GM12878 (cell line): ENCODE measurements at regions not wholly inside any gene's neighbourhood (a gene's known extent, or its start where the extent isn't known, plus 50 kb on each side); places are given as distances from the start of the nearest gene placed in this dataset.

Experiments
- ATAC-seq: fragments of 200-7000 bp; cut with Tn5 transposase; 3 replicates; pipeline ENCODE4 v1.9.1; 2020; ENCODE audit warnings: mild to moderate bottlenecking, moderate library complexity
- BruUV-seq: library from RNA; stranded (reverse); fragments of 400-500 nt; replicated peaks from 2 replicates; lab custom pipeline; 2021; lab: Mats Ljungman, UMichigan
- CTCF ChIA-PET: fragments of 300-600 bp; sonication (Branson Sonifier 250); formaldehyde crosslinking; extraction: SDS; loops from one replicate; lab custom pipeline; 2021; ENCODE audit warnings: inconsistent platforms; lab: Yijun Ruan, JAX
- POLR2A ChIA-PET: fragments of 350-600 bp; formaldehyde crosslinking; extraction: SDS; loops from one replicate; lab custom pipeline; 2021; ENCODE audit warnings: inconsistent platforms; lab: Charles Lee
- RAD21 ChIA-PET: fragments of 300-600 bp; sonication (Branson Sonifier 250); formaldehyde crosslinking; loops from one replicate; lab custom pipeline; 2023; ENCODE audit warnings: antibody characterized with exemption; ENCODE audit not compliant: unreplicated experiment; lab: Charles Lee
- SMC1A ChIA-PET: fragments of 300-600 bp; sonication (Branson Sonifier 250); formaldehyde crosslinking; loops from one replicate; lab custom pipeline; 2023; ENCODE audit not compliant: unreplicated experiment, uncharacterized antibody; lab: Charles Lee
- DNase-seq: peaks from one replicate; pipeline ENCODE4 v3.0.0-alpha.2; 2011; ENCODE audit warnings: low read depth, low spot score
- FAIRE-seq: peaks from 3 replicates; lab custom pipeline; 2011; peaks lifted over from hg19 to GRCh38; lab: Jason Lieb, UNC
- H2AFZ ChIP-seq: 2 replicates; pipeline ENCODE4 v1.6.0; 2011; ENCODE audit warnings: low read depth, low read length, control low read depth; ENCODE audit not compliant: control insufficient read depth
- H3K27ac ChIP-seq: 2 replicates; pipeline ENCODE4 v1.5.1; 2011; ENCODE audit warnings: control low read depth; ENCODE audit not compliant: control insufficient read depth, insufficient read depth
- H3K27me3 ChIP-seq, 2 experiments: replicated peaks in 1 of 2; 2 replicates each; pipeline versions ENCODE4 v1.6.0 to v1.6.1; 2011; ENCODE audit warnings: low read length in 1 of 2; ENCODE audit not compliant: control insufficient read depth in 2 of 2, insufficient read depth in 2 of 2
- H3K36me3 ChIP-seq, 2 experiments: 2 replicates each; pipeline ENCODE4 v1.5.1; 2011; ENCODE audit warnings: low read length in 1 of 2; ENCODE audit not compliant: control insufficient read depth in 2 of 2, insufficient read depth in 2 of 2
- H3K4me1 ChIP-seq: 2 replicates; pipeline ENCODE4 v1.6.1; 2011; ENCODE audit warnings: mild to moderate bottlenecking, low read length, moderate library complexity, mixed read lengths; ENCODE audit not compliant: control insufficient read depth, insufficient read depth
- H3K4me2 ChIP-seq: 2 replicates; pipeline ENCODE4 v1.6.0; 2011; ENCODE audit warnings: control low read depth; ENCODE audit not compliant: control insufficient read depth, insufficient read depth
- H3K4me3 ChIP-seq: fragments of 200-600 bp; sonication (generic); 2 replicates; pipeline ENCODE4 v1.5.1; 2016
- H3K79me2 ChIP-seq: 2 replicates; pipeline ENCODE4 v1.6.0; 2011; ENCODE audit warnings: low read length; ENCODE audit not compliant: control insufficient read depth, insufficient read depth
- H3K9ac ChIP-seq: 2 replicates; pipeline ENCODE4 v1.8.0; 2011; ENCODE audit warnings: low read length, control low read depth, mixed read lengths; ENCODE audit not compliant: control insufficient read depth, insufficient read depth
- H3K9me3 ChIP-seq: replicated peaks from 3 replicates; pipeline ENCODE4 v1.5.1; 2011; ENCODE audit warnings: mild to moderate bottlenecking, low read length; ENCODE audit not compliant: control insufficient read depth, insufficient read depth
- H4K20me1 ChIP-seq: 2 replicates; pipeline ENCODE4 v1.6.0; 2011; ENCODE audit not compliant: control insufficient read depth, insufficient read depth
- HCFC1 ChIP-seq: fragments of 150-350 bp; IDR thresholded peaks from 2 replicates; pipeline ENCODE4 v1.6.1; 2014; ENCODE audit warnings: low read length
- IKZF1 ChIP-seq: fragments of 450-650 bp; conservative IDR thresholded peaks from 2 replicates; pipeline ENCODE4 v1.6.1; 2017; ENCODE audit warnings: antibody characterized with exemption, mild to moderate bottlenecking
- NKRF ChIP-seq: fragments of 450-650 bp; conservative IDR thresholded peaks from 2 replicates; pipeline ENCODE4 v1.6.1; 2017; ENCODE audit warnings: mild to moderate bottlenecking, moderate library complexity
- NR2F1 ChIP-seq: fragments of 450-650 bp; conservative IDR thresholded peaks from 2 replicates; pipeline ENCODE4 v1.6.1; 2017; ENCODE audit warnings: mild to moderate bottlenecking
- WGBS: methylation state at CpG from one replicate; pipeline ENCODE4 v1.1.6; 2016; ENCODE audit warnings: low lambda C conversion rate; ENCODE audit not compliant: insufficient replicate concordance, insufficient coverage; ENCODE audit errors: missing lambda C conversion rate; 5-methylcytosine and 5-hydroxymethylcytosine counted together
- in situ Hi-C: fragments of 300-500 bp; cut with MboI; formaldehyde crosslinking; loops from 9 replicates; pipeline ENCODE4 v1.14.3; 2018; ENCODE audit warnings: mixed read lengths
- intact Hi-C: fragments of 100-400 bp; cut with micrococcal nuclease; formaldehyde crosslinking; loops from one replicate; pipeline ENCODE4 v1.14.2; 2022; ENCODE audit not compliant: unreplicated experiment

- Histone ChIP-seq H3K36me3 (no peaks in the 10 kb centered on the region), H4K20me1 (no peaks in the 10 kb centered on the region), H3K4me2 (no peak overlapping the region), H3K79me2 (no peaks in the 10 kb centered on the region), H2AFZ (no peak overlapping the region), H3K4me3 (no peak overlapping the region), H3K27me3 (no peaks in the 10 kb centered on the region; a peak in 2 of 4 replicates), H3K27ac (no peak overlapping the region), H3K4me1 (no peaks in the 10 kb centered on the region), H3K9ac (no peak overlapping the region), H3K9me3 (no peaks in the 10 kb centered on the region)
- in situ Hi-C loops (no loop called here), intact Hi-C loops (no loop called here)
- FAIRE-seq (no peak), ATAC-seq (no peak), DNase-seq (no peak)
- ChIA-PET RAD21 (no interaction called here), SMC1A (no interaction called here), CTCF (interaction anchor here (0.9 kb wide), 1 partner anchor 15 kb away, joined by 3 read pairs; no protein-coding TSS in a partner anchor), POLR2A (no interaction called here)
- no TSS peak for BruUV-seq
- no peak for TF ChIP-seq NKRF
- no peak for TF ChIP-seq HCFC1
- 45% methylated on average over 14 of the region's 15 CpGs for WGBS
Observed at GRCh38 chr10:114754445-114755320, 66.9 kb upstream of the FHIP2A start.

- no peak overlapping the region for H3K27ac ChIP-seq
- SMC1A ChIA-PET: no interaction called here
- no peaks in the 10 kb centered on the region; a peak in 2 of 4 replicates for H3K27me3 ChIP-seq
- H3K9ac ChIP-seq: no peak overlapping the region
- in situ Hi-C loops (no loop called here), intact Hi-C loops (no loop called here)
- no peaks in the 10 kb centered on the region for H4K20me1 ChIP-seq
- DNase-seq (no peak), ATAC-seq (no peak), FAIRE-seq (no peak)
- no peak overlapping the region for H3K4me2 ChIP-seq
- H3K4me3 ChIP-seq: no peak overlapping the region
- H3K36me3 ChIP-seq: no peaks in the 10 kb centered on the region
- H3K4me1 ChIP-seq: no peaks in the 10 kb centered on the region
- POLR2A ChIA-PET: no interaction called here
- 57% methylated on average over 7 of the region's 7 CpGs for WGBS
- H2AFZ ChIP-seq: no peak overlapping the region
- no TSS peak for BruUV-seq
- CTCF ChIA-PET: interaction anchor here (0.9 kb wide), 1 partner anchor 16 kb away, joined by 3 read pairs; no protein-coding TSS in a partner anchor
- H3K79me2 ChIP-seq: no peaks in the 10 kb centered on the region
- no peaks in the 10 kb centered on the region for H3K9me3 ChIP-seq
- RAD21 ChIA-PET: no interaction called here
- TF ChIP-seq NR2F1: no peak
- no peak for TF ChIP-seq IKZF1
Observed at GRCh38 chr10:114755537-114755936, 66.0 kb upstream of the FHIP2A start.
